ENCODE measurements at regions not wholly inside any gene's neighbourhood (a gene's known extent, or its start where the extent isn't known, plus 50 kb on each side); places are given as distances from the start of the nearest gene placed in this dataset.
"Not testable (repeated sequence)": the region's sequence is repeated elsewhere in the genome, so short reads cannot be mapped to it uniquely, and the experiment has no call there.

GRCh38 chr2:194491409-194492115 lies 1165.5 kb upstream of the SLC39A10 start:
- H3K4me1 Mint-ChIP-seq, result no peaks in the 10 kb centered on the region
- no peaks in the 10 kb centered on the region for H3K27me3 Mint-ChIP-seq (ENCODE audit: low read depth, poor library complexity)
- no peaks in the 10 kb centered on the region for H3K9me3 Mint-ChIP-seq
- no peak for TF ChIP-seq CTCF (IDR thresholded peaks at IDR 0.05)
- DNase-seq, result no peak
- H3K4me3 Mint-ChIP-seq, result no peak overlapping the region
- no peak overlapping the region for H3K27ac Mint-ChIP-seq
- H3K36me3 Mint-ChIP-seq (ENCODE audit: low read depth), result no peaks in the 10 kb centered on the region

GRCh38 chr2:194486326-194486725 lies 1170.7 kb upstream of the SLC39A10 start:
- Mint-ChIP-seq H3K36me3 (ENCODE audit: low read depth) (no peaks in the 10 kb centered on the region), H3K4me3 (no peak overlapping the region), H3K9me3 (no peaks in the 10 kb centered on the region), H3K4me1 (no peaks in the 10 kb centered on the region), H3K27ac (no peak overlapping the region), H3K27me3 (ENCODE audit: low read depth, poor library complexity) (no peaks in the 10 kb centered on the region)
- no peak for TF ChIP-seq CTCF (IDR thresholded peaks at IDR 0.05)
- no peak for DNase-seq

GRCh38 chr2:194483041-194483440 lies 1174.0 kb upstream of the SLC39A10 start:
- H3K9me3 Mint-ChIP-seq, result no peaks in the 10 kb centered on the region
- H3K27ac Mint-ChIP-seq, result no peak overlapping the region
- H3K4me3 Mint-ChIP-seq, result no peak overlapping the region
- DNase-seq, result no peak
- H3K27me3 Mint-ChIP-seq (ENCODE audit: low read depth, poor library complexity), result no peaks in the 10 kb centered on the region
- no peaks in the 10 kb centered on the region for H3K4me1 Mint-ChIP-seq
- H3K36me3 Mint-ChIP-seq (ENCODE audit: low read depth), result no peaks in the 10 kb centered on the region
- TF ChIP-seq CTCF (IDR thresholded peaks at IDR 0.05), result no peak

GRCh38 chr2:194465641-194466040 lies 1191.4 kb upstream of the SLC39A10 start:
- H3K36me3 Mint-ChIP-seq (ENCODE audit: low read depth), result no peaks in the 10 kb centered on the region
- no peaks in the 10 kb centered on the region for H3K27me3 Mint-ChIP-seq (ENCODE audit: low read depth, poor library complexity)
- H3K9me3 Mint-ChIP-seq, result peaks cover 3% of the 10 kb centered on the region
- H3K4me3 Mint-ChIP-seq, result no peak overlapping the region
- TF ChIP-seq CTCF (IDR thresholded peaks at IDR 0.05), result no peak
- H3K4me1 Mint-ChIP-seq, result no peaks in the 10 kb centered on the region
- H3K27ac Mint-ChIP-seq, result peak overlapping the region; percentile 37
- no peak for DNase-seq

GRCh38 chr2:194464964-194465638 lies 1191.9 kb upstream of the SLC39A10 start:
- Mint-ChIP-seq H3K9me3 (peaks cover 3% of the 10 kb centered on the region), H3K27ac (no peak overlapping the region), H3K36me3 (ENCODE audit: low read depth) (no peaks in the 10 kb centered on the region)

GRCh38 chr2:194462883-194463282 lies 1194.1 kb upstream of the SLC39A10 start:
- DNase-seq; H3K27me3 Mint-ChIP-seq (ENCODE audit: low read depth, poor library complexity); H3K9me3 Mint-ChIP-seq; H3K27ac Mint-ChIP-seq; H3K36me3 Mint-ChIP-seq (ENCODE audit: low read depth); H3K4me3 Mint-ChIP-seq; H3K4me1 Mint-ChIP-seq: not testable (repeated sequence)

More at GRCh38 chr2:194464964-194465638, 1191.9 kb upstream of the SLC39A10 start:
- no peaks in the 10 kb centered on the region for H3K27me3 Mint-ChIP-seq (ENCODE audit: low read depth, poor library complexity)
- H3K4me3 Mint-ChIP-seq, result no peak overlapping the region
- H3K4me1 Mint-ChIP-seq, result no peaks in the 10 kb centered on the region
- DNase-seq, result no peak
- TF ChIP-seq CTCF (IDR thresholded peaks at IDR 0.05), result no peak
